HFFc6 (cell line): ENCODE measurements at regions not wholly inside any gene's neighbourhood (a gene's known extent, or its start where the extent isn't known, plus 50 kb on each side); places are given as distances from the start of the nearest gene placed in this dataset.
A peak's percentile ranks its signal among the peaks of the same experiment; 100 is the strongest.

Source experiments
- DNase-seq: peaks from one replicate; pipeline ENCODE4 v3.0.0-alpha.2; 2018
- H3K27ac Mint-ChIP-seq: 2 replicates; pipeline ENCODE4 v1.8.0; 2020; ENCODE audit warnings: mild to moderate bottlenecking, mixed read lengths
- H3K27me3 Mint-ChIP-seq: 2 replicates; pipeline ENCODE4 v1.8.0; 2021; ENCODE audit warnings: mild to moderate bottlenecking, moderate library complexity, mixed read lengths; ENCODE audit not compliant: insufficient read depth
- H3K36me3 Mint-ChIP-seq: 2 replicates; pipeline ENCODE4 v1.8.0; 2021; ENCODE audit warnings: low read depth, mixed read lengths
- H3K4me1 Mint-ChIP-seq: 2 replicates; pipeline ENCODE4 v1.8.0; 2020; ENCODE audit warnings: low read depth, mixed read lengths
- H3K4me3 Mint-ChIP-seq: 2 replicates; pipeline ENCODE4 v1.8.0; 2020; ENCODE audit warnings: mild to moderate bottlenecking, moderate library complexity, mixed read lengths
- H3K9me3 Mint-ChIP-seq: 2 replicates; pipeline ENCODE4 v1.8.0; 2020; ENCODE audit warnings: mild to moderate bottlenecking, mixed read lengths
- CTCF ChIP-seq: fragments of 200-600 bp; sonication (generic); IDR thresholded peaks from 2 replicates; pipeline ENCODE4 v1.5.0; 2021; ENCODE audit warnings: antibody characterized with exemption, mild to moderate bottlenecking

GRCh38 chr5:51961154-51961562, 577.9 kb downstream of the ISL1 start:
- Mint-ChIP-seq H3K27me3 (no peaks in the 10 kb centered on the region), H3K27ac (no peak overlapping the region), H3K36me3 (no peaks in the 10 kb centered on the region), H3K4me3 (no peak overlapping the region), H3K9me3 (no peaks in the 10 kb centered on the region; the same call in 1 of the 2 replicates), H3K4me1 (no peaks in the 10 kb centered on the region)
- peak; percentile 23; the same call in 1 of the 2 replicates for TF ChIP-seq CTCF
- DNase-seq, result no peak

- H3K27ac Mint-ChIP-seq, result no peak overlapping the region
- H3K36me3 Mint-ChIP-seq, result no peaks in the 10 kb centered on the region
- no peaks in the 10 kb centered on the region for H3K4me1 Mint-ChIP-seq
- TF ChIP-seq CTCF, result no peak
- no peaks in the 10 kb centered on the region for H3K27me3 Mint-ChIP-seq
- DNase-seq, result no peak
- H3K4me3 Mint-ChIP-seq, result no peak overlapping the region
- H3K9me3 Mint-ChIP-seq, result no peaks in the 10 kb centered on the region; the same call in 1 of the 2 replicates
Measured at GRCh38 chr5:51968756-51969155, 585.5 kb downstream of the ISL1 start.

GRCh38 chr5:51974834-51975233, 591.6 kb downstream of the ISL1 start:
- no peak for DNase-seq
- no peak for TF ChIP-seq CTCF
- peaks cover 4% of the 10 kb centered on the region; the same call in 1 of the 2 replicates for H3K9me3 Mint-ChIP-seq
- no peaks in the 10 kb centered on the region for H3K4me1 Mint-ChIP-seq
- H3K27ac Mint-ChIP-seq, result no peak overlapping the region
- no peaks in the 10 kb centered on the region for H3K36me3 Mint-ChIP-seq
- no peak overlapping the region for H3K4me3 Mint-ChIP-seq
- H3K27me3 Mint-ChIP-seq, result no peaks in the 10 kb centered on the region

- Mint-ChIP-seq H3K4me3 (no peak overlapping the region), H3K27ac (no peak overlapping the region), H3K9me3 (peaks cover 4% of the 10 kb centered on the region; the same call in 1 of the 2 replicates), H3K27me3 (no peaks in the 10 kb centered on the region), H3K4me1 (no peaks in the 10 kb centered on the region), H3K36me3 (no peaks in the 10 kb centered on the region)
- TF ChIP-seq CTCF, result no peak
- no peak for DNase-seq
Measured at GRCh38 chr5:51977014-51977413, 593.8 kb downstream of the ISL1 start.

GRCh38 chr5:51983161-51983560, 599.9 kb downstream of the ISL1 start:
- H3K9me3 Mint-ChIP-seq, result peaks cover 6% of the 10 kb centered on the region
- no peak for DNase-seq
- H3K27me3 Mint-ChIP-seq, result no peaks in the 10 kb centered on the region
- no peak overlapping the region for H3K27ac Mint-ChIP-seq
- no peaks in the 10 kb centered on the region for H3K4me1 Mint-ChIP-seq
- H3K36me3 Mint-ChIP-seq, result no peaks in the 10 kb centered on the region
- H3K4me3 Mint-ChIP-seq, result no peak overlapping the region
- no peak for TF ChIP-seq CTCF

GRCh38 chr5:51986733-51987132, 603.5 kb downstream of the ISL1 start:
- Mint-ChIP-seq H3K27ac (no peak overlapping the region), H3K9me3 (peaks cover 5% of the 10 kb centered on the region), H3K27me3 (no peaks in the 10 kb centered on the region), H3K4me1 (no peaks in the 10 kb centered on the region), H3K36me3 (no peaks in the 10 kb centered on the region), H3K4me3 (no peak overlapping the region)
- no peak for TF ChIP-seq CTCF
- DNase-seq, result no peak
